ENCODE measurements at regions not wholly inside any gene's neighbourhood (a gene's known extent, or its start where the extent isn't known, plus 50 kb on each side); places are given as distances from the start of the nearest gene placed in this dataset.

DNA sequence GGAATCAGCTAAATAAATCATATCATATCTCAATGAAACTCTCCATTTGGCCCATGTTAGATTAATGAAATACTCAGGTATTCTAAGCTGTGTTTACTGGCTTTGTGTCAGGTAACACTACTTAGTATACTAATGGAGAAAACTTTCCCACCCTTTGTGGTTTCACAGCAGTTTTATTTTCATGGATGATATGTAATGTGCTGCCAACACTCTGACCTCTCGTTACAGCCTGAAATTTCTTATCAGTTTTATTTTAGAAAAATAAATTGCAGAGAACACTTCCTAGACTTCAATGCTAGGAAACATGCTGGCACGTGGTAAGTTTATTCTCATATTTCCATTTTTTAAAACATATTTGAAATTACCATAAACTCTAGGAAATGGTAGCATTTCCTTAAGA is 758.9 kb downstream of the LIG4 start:
- no peak for DNase-seq

DNA sequence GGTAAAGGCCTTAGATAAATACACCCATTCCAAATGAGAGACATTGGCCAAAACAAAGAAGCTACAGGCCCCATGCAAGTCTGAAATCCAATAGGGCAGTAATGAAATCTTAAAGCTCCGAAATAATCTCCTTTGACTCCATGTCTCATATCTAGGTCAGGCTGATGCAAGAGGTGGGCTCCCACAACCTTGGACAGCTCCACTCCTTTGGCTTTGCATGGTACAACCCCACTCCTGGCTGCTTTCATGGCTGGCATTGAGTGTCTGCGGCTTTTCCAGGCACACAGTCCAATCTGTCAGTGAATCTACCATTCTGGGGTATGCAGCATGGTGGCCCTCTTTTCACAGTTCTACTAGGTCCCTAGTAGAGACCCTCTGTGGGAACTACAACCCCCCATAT is 762.5 kb downstream of the LIG4 start:
- no peak for DNase-seq

DNA sequence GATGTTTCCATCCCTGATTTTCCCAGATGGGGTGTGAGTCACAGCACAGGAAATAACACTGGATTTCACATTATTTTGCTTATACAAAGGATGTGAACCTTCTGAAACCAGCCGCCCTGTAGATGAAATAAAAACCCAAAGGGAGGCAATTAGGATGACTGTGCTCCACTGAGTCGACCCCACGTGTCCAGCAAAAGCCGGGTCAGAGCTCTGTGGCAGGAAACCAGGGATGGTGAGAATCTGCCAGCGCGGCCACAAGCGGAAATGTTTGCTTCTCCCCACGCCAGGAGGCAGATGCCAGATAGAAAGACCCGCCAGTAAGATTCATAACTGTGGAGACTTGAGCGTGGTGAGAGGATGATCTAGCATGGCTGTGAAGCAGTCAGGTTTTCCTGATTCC is 764.4 kb downstream of the LIG4 start:
- DNase-seq = no peak

DNA sequence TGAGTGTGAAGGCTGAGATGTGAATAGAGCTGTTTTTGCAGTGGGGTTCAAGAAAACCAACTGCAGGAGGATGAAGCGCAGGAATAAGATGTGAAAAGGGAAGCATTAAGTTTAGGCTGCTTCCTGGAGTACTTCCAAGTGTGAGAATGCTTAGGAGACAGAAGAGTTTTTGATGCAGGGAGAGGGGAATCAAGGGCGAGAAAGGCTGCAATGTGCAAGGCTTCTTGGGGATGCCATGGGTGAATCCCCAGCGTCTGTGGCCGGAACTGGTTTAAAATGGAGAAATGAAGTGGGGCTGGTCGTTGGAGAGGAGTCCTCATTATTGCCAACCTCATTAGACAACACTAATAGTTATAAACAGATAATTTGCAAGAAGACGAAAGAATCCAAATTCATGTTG is 764.9 kb downstream of the LIG4 start:
- no peak for DNase-seq

DNA sequence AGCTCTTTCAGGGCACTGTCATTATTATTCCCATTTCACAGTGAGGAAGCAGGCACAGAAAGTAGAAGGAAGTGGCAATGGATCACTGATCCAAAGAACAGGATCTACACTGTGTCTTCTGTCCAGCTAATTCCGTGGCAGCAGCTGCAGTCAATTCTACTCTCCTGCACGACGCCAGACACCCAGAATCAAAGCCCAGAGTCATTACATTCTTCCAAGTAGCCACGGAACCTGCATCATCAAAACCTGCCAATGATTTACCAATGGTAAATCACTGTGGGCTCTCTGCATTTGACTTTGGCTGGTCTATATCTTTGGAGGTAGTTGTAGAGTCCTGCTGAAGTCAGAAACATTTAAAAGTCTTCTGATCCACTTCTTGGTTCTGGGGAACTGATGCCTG is 767.7 kb downstream of the LIG4 start:
- no peak for DNase-seq

DNA sequence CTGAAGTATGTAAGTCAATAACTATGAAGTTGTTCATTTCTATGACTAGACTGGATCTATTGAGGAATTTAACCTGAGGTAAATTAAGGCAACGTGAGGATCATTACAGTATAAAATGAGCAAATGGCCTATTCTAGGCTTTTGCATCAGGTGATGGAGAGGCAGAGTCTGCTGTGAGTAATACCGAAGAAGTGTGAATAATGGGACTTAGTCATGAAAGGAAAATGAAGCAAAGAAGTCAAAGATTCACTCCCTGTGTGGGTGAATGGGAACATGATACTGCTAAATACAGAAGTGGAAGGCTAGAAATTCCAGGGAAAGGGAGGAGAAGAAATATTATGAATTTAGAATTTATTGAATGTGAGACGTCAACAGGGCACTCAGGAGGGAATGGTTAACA is 774.1 kb downstream of the LIG4 start:
- DNase-seq = no peak

DNA sequence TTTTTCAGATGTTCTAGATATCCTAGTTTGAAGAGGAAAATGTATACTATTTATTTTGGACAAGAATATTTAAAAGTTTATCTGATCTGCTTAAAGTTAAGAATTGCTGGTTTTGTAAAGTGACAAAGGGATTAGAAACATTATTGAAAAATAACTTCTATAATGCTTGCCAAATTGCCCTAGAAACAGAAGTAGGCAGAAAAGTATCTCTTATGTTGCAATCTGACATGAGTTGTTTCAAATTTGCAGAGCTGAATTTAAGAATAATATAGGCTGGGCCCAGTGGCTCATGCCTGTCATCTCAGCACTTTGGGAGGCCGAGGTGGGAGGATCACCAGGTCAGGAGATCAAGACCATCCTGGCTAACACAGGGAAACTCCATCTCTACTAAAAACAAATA is 777.1 kb downstream of the LIG4 start:
- DNase-seq = no peak

DNA sequence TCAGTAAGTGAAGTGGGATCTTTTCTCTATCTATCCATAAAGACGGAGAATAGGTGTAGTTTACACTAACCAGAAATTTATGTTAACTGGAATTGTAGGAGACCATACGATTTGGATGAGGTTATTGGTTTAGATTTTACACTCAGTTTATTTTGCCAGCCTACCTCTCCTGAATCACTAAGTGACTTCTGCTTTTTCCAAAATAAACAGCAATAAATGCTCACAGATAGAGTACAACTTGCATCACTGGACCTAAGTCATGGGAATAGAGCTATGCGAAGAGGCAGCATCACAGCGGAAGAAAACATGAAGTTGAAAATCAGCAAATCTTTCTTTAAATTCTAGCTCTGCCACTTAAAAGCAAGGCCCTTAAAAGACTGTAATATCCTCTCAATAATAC is 781.0 kb downstream of the LIG4 start:
- DNase-seq = no peak

DNA sequence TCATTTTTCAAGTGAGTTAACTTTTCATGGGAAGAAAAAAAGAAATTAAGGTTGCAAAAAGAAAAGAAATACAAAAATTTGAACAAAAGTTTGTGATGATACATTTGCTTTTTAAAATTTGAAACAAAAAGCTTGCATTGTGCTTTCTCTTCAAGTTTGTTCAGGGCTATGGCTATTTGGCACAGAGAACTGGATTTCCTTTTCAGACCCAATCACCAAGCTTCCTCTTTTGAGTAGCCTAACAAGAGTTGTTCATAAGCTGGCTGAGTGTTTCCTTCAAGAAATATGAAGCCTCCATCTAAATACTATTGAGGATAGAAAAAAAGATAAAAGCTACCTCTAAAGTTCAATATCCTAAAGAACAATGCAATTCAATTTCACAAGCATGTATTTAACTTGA is 787.8 kb downstream of the LIG4 start:
- DNase-seq = no peak

DNA sequence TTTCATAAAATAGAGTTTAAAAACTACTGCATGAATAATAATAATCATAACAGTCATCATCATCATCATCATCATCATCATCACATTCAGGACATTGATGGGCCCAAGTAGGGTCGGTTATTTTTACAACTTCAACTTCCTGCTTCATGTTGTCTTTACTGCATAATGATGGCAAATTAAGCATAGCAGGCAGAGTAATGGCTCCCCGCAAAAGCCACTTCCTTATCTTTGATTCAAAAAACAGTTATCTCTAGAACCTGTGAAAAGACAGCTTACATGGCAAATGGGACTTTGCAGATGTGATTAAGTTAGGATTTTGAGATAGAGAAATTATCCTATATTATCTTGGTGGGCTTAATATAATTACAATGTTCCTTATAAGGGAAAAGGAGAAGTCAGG is 792.9 kb downstream of the LIG4 start:
- DNase-seq = no peak

DNA sequence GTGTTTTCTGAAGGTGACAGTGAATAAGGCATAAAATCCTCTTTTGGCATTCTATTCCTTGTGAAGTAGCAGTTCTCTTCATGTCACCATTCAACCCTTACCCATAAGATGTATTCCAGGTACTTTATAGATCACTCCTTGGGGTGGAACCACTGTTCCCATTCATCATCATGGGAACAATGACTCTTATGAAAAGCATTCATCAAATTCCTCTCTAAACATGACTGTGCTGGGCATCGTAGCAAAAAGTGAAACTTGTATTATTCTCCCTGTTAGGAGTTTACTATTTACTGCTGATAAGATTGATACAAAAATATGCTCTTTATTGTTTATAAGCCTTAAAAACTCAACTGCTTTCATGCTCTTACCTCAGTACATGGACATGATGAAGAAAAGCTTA is 793.4 kb downstream of the LIG4 start:
- DNase-seq = no peak

DNA sequence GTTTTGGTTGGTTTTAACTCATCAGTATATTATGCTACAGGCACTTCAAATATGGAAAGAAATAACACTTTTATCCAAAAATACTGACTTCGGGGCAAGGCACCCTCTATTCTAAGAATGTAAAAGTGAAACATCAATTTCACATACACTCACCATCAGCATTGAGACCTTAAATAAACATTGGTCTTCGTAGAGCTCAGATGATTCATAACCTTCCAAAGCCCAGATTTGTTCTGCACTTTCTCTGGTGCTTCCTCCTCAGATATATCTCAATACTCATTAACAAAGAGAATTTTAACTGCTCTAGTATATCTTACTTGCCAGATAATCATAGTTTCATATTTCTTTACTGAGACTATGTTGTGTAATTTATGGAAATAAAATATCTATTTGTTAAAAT is 794.3 kb downstream of the LIG4 start:
- no peak for DNase-seq

DNA sequence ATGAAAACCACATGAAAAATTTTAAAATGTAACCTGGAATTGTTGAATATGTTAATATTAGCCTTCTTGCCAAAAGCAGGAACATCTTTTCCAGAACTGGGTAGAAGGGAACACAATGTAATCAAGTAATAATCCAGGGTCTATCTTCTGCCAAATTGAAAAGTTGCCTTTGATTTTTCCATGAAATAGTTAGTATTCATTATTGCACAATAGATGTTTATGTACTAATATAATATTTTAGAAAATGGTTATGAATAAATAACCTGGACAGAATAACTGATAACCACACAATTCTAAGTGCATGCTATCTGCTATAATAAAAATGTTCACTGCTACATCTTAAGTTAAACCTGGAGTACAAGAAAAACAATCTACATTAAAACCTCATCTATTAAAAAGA is 802.3 kb downstream of the LIG4 start:
- no peak for DNase-seq

DNA sequence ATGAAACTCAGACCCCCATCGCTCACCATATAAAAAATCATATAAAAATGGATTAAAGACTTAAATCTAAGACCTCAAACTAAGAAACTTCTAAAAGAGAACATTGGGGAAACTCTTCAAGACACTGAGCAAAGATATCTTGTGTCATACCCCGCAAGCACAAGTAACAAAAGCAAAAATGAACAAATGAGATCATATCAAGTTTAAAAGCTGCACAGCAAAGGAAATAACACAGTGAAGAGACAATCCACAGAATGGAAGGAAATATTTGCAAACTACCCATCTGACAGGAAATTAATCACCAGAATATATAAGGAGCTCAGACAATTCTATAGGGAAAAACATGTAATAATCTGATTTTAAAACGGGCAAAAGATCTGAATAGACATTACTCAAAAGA is 808.3 kb downstream of the LIG4 start:
- DNase-seq = no peak

DNA sequence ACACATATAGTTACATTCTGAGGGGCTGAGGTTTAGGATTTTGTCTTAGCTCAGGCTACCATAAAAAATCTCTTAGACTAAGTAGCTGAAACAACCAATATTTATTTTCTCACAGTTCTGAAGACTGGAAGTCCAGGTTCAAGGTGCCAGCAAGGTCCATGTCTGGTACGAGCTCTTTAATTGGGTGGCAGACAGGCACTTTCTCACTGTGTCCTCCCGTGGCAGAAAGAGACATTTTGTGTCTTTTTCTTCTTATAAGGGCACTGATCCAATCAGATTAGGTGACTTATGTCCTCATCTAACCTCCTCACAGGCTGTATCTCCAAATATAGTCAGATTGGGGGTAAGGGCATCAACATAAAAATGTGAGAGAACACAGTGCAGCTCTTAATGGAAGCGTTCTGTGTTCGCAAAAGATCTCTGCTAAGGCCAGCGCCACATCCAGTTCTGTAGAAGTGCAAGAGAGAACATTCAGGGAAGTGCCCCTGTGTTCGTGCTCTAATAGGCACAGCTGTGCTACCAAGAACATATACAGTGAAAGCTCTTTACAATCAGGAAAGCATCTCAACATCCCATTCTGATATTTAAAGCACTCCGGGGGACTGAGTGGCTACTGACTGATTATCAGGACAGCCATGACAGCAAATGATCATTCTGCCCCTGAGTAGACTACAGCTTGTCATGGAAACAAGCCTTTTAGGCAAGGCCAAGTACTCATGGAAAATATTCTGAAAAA is 819.2 kb downstream of the LIG4 start:
- no peak for DNase-seq

DNA sequence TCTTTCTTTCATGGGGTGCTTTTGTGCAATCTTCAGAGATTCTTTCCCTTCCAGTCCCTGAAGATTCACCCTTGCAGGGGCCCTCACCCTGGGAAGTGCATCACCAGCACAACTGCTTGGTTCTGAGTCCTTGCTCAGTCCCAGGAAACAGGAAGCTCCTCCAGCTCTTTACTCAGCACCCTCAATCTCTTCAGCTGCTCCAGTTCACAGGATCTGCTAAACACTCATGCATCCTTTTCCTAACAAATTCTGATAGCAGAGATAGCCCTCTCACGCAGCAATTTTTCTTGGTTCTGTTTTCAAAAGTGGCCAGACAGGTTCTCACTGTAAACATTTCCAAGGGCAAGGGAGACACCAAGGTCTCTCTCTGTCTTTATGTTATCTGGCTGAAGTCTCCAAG is 823.1 kb downstream of the LIG4 start:
- DNase-seq = no peak

DNA sequence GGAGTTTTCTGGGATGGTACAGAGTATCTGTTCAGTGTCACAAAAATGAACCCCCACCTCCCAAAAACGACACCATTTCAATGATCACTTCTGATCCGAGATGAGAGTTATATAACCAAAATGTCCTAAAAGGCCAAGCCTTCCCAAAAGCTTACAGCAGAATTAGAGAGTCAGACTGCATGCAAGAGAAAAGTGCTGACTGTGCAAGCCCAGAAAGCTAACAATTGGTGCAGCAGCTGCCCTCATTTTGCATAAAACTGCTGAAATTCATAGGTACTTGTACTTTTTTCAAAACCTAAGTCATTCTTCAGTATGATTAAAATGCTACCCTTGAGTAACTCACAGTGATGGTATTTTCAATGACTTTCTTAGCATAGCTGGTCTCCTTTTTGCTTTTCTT is 819.6 kb upstream of the ARGLU1 start:
- no peak for DNase-seq

DNA sequence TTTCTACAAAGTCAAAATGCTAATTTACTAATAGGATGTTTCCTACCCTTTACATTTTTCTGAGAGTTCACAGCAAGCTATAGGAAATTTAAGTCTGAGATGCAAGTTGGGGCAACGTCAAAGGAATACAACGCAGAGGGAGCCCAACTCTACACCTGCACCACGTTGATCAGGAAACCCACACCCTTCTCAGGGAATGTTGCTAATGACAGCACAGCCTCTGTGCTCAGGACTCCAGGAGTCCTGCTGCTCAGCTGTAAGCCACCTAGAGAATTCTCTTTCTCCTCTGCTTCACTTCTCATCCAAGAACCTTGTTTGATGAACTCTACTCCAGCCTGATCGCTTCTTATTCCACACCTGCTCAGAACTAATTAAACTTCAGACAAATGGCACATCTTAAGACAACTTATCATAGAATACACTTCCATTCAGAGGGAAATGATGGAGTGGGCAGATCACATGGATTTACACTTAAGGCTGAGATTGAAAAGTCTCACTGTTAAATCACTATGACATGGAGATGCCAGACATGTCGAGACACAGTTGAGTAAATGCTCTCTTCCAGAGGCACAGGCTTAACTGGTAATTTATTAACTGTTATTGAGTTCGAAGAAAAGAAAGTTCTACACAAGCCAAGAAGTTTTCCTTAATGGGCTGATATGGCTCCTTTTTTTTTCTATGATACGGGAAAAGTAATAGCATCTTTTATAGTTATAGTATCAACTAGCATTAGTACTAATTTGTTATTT is 811.6 kb upstream of the ARGLU1 start:
- no peak for DNase-seq

DNA sequence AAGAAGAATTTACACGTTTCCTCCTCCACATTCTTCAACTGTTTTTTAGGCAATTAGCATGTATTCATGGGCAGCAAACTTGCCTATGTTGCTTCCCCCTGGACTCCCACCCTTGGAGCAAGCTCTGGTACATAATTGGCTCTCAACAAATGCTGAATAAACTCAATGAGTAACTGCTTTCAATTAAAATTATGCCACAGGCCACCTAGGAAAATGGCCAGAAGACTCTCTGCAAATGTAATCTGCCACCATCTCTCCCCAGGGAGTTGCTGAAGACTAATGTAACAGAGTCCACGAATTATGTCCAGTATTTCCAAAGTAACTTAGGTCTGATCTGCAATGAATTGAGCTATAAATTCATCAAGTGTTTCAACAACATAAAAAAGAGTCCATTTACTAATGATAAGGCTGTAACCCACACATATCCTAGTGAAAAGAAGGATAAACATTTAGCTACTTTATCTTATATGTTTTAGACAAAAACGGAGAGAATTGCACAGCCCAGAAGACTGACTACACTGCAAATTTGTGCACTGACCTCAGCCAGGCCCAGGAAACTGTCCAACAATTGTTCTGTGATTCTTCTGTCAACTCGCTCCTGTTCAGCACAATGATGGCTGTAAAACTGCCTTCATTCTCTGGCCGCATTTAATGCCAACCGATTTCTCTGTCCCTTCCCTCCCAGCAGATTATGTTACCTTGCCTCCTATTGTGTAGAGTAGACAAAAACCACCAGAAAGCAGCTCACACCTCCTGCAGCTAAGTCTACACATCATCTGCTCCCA is 808.6 kb upstream of the ARGLU1 start:
- DNase-seq = no peak

DNA sequence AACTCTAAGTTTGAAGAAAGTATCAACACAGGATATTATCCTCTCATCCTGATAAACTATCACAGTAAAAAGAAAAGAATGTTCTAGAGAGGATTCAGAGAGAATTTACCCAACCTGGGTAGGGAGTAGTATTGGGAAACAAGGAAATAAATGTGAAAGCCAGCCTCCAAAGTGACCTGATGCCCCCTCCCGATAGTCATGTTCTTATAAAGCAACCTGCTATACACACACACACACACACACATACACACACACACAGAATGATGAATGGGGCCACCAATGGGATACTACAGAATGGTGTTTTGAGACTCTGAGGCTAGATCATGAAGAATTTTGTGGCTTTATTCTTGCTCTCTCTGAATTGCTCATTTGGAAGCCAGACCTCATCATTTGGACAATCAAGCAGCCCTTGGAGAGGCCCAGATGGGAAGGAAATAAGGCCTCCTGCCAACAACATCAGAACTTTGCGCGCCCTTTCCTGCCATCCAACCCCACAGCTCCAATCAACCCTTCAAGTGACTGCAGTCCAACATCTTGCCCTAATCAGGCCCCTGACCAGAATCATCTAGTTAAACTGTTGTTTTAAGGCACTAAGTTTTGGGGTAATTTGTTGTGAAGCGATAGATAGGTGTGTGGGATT is 807.9 kb upstream of the ARGLU1 start:
- no peak for DNase-seq

DNA sequence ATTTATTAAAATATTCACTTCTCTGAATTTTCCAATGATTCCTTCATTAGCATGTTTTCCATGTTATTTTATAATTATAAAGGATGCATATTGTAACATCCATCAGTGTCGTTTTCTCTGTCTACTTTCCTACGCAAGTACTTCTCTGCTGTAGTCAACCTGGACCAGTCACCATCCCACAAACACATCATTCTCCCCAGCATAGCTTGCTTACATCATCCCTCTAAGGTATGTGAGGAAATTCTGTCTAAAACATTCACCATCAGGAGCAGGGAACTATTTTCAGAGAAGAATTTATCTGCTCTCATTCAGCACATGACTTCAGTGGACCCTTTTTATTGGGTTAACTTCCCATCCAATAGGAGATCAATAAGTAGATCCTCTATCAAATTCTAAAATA is 806.1 kb upstream of the ARGLU1 start:
- DNase-seq = no peak

DNA sequence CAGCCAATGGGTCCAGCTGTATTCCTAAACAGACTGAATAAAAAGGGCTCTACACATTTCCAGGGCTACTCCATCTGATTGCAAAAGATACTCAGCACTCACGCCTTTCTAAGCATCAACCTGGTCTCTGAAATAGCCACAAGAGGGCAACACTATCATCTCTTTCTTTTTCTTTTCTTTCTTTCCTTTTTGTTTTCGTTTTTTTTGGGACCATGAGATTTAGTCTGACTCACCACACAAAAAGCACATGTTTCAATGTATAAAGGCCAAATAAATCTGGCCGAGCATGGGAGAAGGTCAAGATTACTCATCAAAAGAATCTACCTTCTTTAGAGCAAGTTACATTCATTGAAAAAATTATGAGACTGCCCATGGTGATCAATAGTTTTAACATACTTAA is 805.6 kb upstream of the ARGLU1 start:
- peak; percentile 66 for DNase-seq

DNA sequence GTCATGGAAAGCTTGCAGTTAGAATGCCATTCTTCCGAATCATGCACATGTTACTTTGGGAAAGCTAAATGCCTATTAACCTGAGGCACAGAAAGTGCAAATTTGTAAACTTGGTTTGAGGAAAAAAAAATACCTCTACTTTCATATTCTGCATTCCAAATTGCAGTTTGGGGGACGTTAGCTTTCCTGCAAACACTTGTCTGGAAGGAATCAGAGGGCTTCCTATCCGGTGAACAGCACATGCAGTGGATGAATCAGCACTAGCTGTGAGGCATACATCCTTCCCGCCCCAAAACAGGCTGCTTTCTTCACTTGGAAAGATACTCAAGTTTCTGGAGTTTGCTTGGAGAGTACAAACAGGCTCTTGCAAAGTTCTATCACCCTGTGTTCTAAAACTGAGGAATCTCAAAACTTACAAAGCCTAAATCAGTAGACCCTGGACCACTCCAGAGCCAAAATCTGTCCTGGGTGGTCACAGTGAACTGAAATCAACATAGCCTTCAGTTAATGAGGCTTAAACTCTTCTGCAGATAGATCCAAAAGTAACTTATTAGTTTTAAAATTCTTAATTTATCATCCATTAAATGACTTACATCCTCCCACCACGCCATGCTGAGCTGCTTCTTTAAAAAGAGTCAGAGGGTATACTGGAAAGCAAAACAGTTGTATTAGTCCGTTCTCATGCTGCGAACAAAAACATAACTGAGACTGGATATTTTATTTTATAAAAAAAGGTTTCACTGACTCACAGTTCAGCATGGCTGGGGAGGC is 802.3 kb upstream of the ARGLU1 start:
- no peak for DNase-seq
